PC-3 (cell line): ENCODE measurements at regions not wholly inside any gene's neighbourhood (a gene's known extent, or its start where the extent isn't known, plus 50 kb on each side); places are given as distances from the start of the nearest gene placed in this dataset.

Experiments used
- CTCF ChIP-seq: fragments of 300-600 bp; sonication (generic); conservative IDR thresholded peaks from 2 replicates; pipeline ENCODE4 v1.5.1; 2017; ENCODE audit warnings: antibody characterized with exemption, low read depth, mild to moderate bottlenecking, low read length
- EZH2 ChIP-seq: fragments of 300-600 bp; sonication (generic); IDR thresholded peaks from one replicate; pipeline ENCODE4 v1.6.1; 2017; ENCODE audit warnings: antibody characterized with exemption, mild to moderate bottlenecking, low read length; ENCODE audit not compliant: unreplicated experiment

GRCh38 chr6:164188861-164189260 lies 774.3 kb downstream of the QKI start:
- TF ChIP-seq CTCF (no peak), EZH2 (no peak)
